HepG2 (cell line): ENCODE measurements at regions not wholly inside any gene's neighbourhood (a gene's known extent, or its start where the extent isn't known, plus 50 kb on each side); places are given as distances from the start of the nearest gene placed in this dataset.

ENCODE experiments used
- ATAC-seq: fragments of 200-7000 bp; cut with Tn5 transposase; 3 replicates; pipeline ENCODE4 v1.9.1; 2020; ENCODE audit warnings: mild to moderate bottlenecking, moderate library complexity
- BruUV-seq: library from RNA; stranded (reverse); fragments of 400-500 nt; replicated peaks from 2 replicates; lab custom pipeline; 2021; lab: Mats Ljungman, UMichigan
- CTCF ChIA-PET: fragments of 300-600 bp; formaldehyde crosslinking; extraction: SDS; loops from one replicate; lab custom pipeline; 2021; ENCODE audit warnings: low total read pairs, inconsistent platforms, low intra/inter-chr PET ratio; lab: Yijun Ruan, JAX
- POLR2A ChIA-PET: fragments of 350-600 bp; sonication (Branson Sonifier 250); formaldehyde crosslinking; loops from one replicate; lab custom pipeline; 2020; ENCODE audit warnings: antibody characterized with exemption, inconsistent platforms; lab: Yijun Ruan, JAX
- DNase-seq: peaks from one replicate; pipeline ENCODE4 v3.0.0-alpha.2; 2015; ENCODE audit warnings: low spot score
- FAIRE-seq: peaks from 3 replicates; lab custom pipeline; 2011; peaks lifted over from hg19 to GRCh38; lab: Jason Lieb, UNC
- H2AFZ ChIP-seq: one replicate; pipeline ENCODE4 v1.6.1; 2011; ENCODE audit warnings: low read length, inconsistent platforms
- H3K27ac ChIP-seq: fragments of 300-600 bp; 3 replicates; pipeline ENCODE4 v1.8.0; 2011; ENCODE audit warnings: mixed run types, mild to moderate bottlenecking, mixed read lengths, low read length, inconsistent platforms; ENCODE audit not compliant: insufficient read depth; ENCODE audit errors: extremely low read length
- H3K27me3 ChIP-seq, 2 experiments: fragments of 200-600 bp in 1 of 2; 2 replicates in 1 of 2; 3 replicates in 1 of 2; pipeline versions ENCODE4 v1.6.0 to v1.8.0; 2011; ENCODE audit warnings: low read length in 2 of 2, mild to moderate bottlenecking in 2 of 2, moderate library complexity in 2 of 2, inconsistent platforms in 1 of 2; ENCODE audit not compliant: insufficient read depth in 2 of 2, control insufficient read depth in 1 of 2
- H3K36me3 ChIP-seq, 2 experiments: fragments of 200-600 bp in 1 of 2; replicated peaks in 1 of 2; 2 replicates in 1 of 2; 3 replicates in 1 of 2; pipeline versions ENCODE4 v1.5.1 to v1.8.0; 2011; ENCODE audit warnings: low read length in 2 of 2, inconsistent platforms in 1 of 2; ENCODE audit not compliant: insufficient read depth in 2 of 2, control insufficient read depth in 1 of 2
- H3K4me1 ChIP-seq: 2 replicates; pipeline ENCODE4 v1.5.1; 2012; ENCODE audit warnings: low read length, inconsistent platforms; ENCODE audit not compliant: insufficient read depth
- H3K4me2 ChIP-seq: 2 replicates; pipeline ENCODE4 v1.6.0; 2011; ENCODE audit warnings: low read depth, low read length, inconsistent platforms
- H3K4me3 ChIP-seq, 3 experiments: fragments of 200-600 bp in 1 of 3; sonication (generic), shearing (Covaris generic) in 1 of 3; replicated peaks in 1 of 3; 2 replicates each; pipeline ENCODE4 v1.5.1; 2011 to 2016; ENCODE audit warnings: low read length in 3 of 3, inconsistent platforms in 2 of 3, low read depth in 2 of 3, mild to moderate bottlenecking in 2 of 3, control low read depth in 1 of 3, mixed read lengths in 1 of 3; ENCODE audit not compliant: insufficient read depth in 1 of 3
- H3K79me2 ChIP-seq: one replicate; pipeline ENCODE4 v1.6.1; 2011; ENCODE audit warnings: low read length, inconsistent platforms; ENCODE audit not compliant: insufficient read depth
- H3K9ac ChIP-seq: 2 replicates; pipeline ENCODE4 v1.6.0; 2011; ENCODE audit warnings: mild to moderate bottlenecking, low read depth, low read length, inconsistent platforms; ENCODE audit not compliant: insufficient read depth
- H3K9me3 ChIP-seq: 2 replicates; pipeline ENCODE4 v1.5.1; 2012; ENCODE audit warnings: mild to moderate bottlenecking, low read length
- H4K20me1 ChIP-seq: 2 replicates; pipeline ENCODE4 v1.6.0; 2011; ENCODE audit warnings: inconsistent platforms, mild to moderate bottlenecking, low read length, moderate library complexity; ENCODE audit not compliant: insufficient read depth
- ARNT2 ChIP-seq: sonication (generic); formaldehyde crosslinking; IDR thresholded peaks from 2 replicates; pipeline ENCODE4 v1.8.0; 2022; ENCODE audit warnings: mild to moderate bottlenecking, low read depth, missing genetic modification reagents, moderate library complexity
- ATF7-NPFF ChIP-seq: sonication (generic); formaldehyde crosslinking; IDR thresholded peaks from 2 replicates; pipeline ENCODE4 v1.8.1; 2023; ENCODE audit warnings: mild to moderate bottlenecking, low read depth, missing genetic modification reagents, moderate library complexity
- BHLHE40 ChIP-seq: IDR thresholded peaks from 2 replicates; pipeline ENCODE4 v1.6.1; 2011; ENCODE audit warnings: low read length, improper control_type of control experiment
- FOXA3 ChIP-seq: IDR thresholded peaks from 2 replicates; pipeline ENCODE4 v1.6.1; 2016; ENCODE audit warnings: missing genetic modification reagents, missing compliant biosample characterization
- FOXM1 ChIP-seq: sonication (generic); formaldehyde crosslinking; IDR thresholded peaks from 2 replicates; pipeline ENCODE4 v1.5.0; 2020; ENCODE audit warnings: missing genetic modification reagents
- HBP1 ChIP-seq: IDR thresholded peaks from 2 replicates; pipeline ENCODE4 v1.6.1; 2016; ENCODE audit warnings: low read depth, control low read depth
- HMG20A ChIP-seq: IDR thresholded peaks from 2 replicates; pipeline ENCODE4 v1.6.1; 2016; ENCODE audit warnings: borderline replicate concordance
- HNF4A ChIP-seq: sonication (generic); formaldehyde crosslinking; IDR thresholded peaks from 2 replicates; pipeline ENCODE4 v1.4.0; 2020; ENCODE audit warnings: missing genetic modification reagents
- HOXA3 ChIP-seq: sonication (generic); formaldehyde crosslinking; IDR thresholded peaks from 2 replicates; pipeline ENCODE4 v1.5.0; 2020; ENCODE audit warnings: missing genetic modification reagents
- HOXA5 ChIP-seq: sonication (generic); formaldehyde crosslinking; IDR thresholded peaks from 2 replicates; pipeline ENCODE4 v1.4.0; 2020; ENCODE audit warnings: missing genetic modification reagents
- HOXA9 ChIP-seq: sonication (generic); formaldehyde crosslinking; IDR thresholded peaks from 2 replicates; pipeline ENCODE4 v1.8.1; 2022; ENCODE audit warnings: missing genetic modification reagents, mild to moderate bottlenecking, moderate library complexity, borderline replicate concordance
- JARID2 ChIP-seq: sonication (generic); formaldehyde crosslinking; IDR thresholded peaks from 2 replicates; pipeline ENCODE4 v1.8.1; 2023; ENCODE audit warnings: missing genetic modification reagents, inconsistent platforms; ENCODE audit not compliant: insufficient replicate concordance
- NFYB ChIP-seq: sonication (generic); formaldehyde crosslinking; IDR thresholded peaks from 2 replicates; pipeline ENCODE4 v1.4.0; 2020; ENCODE audit warnings: missing genetic modification reagents
- POGK ChIP-seq: sonication (generic); formaldehyde crosslinking; conservative IDR thresholded peaks from 2 replicates; pipeline ENCODE4 v1.8.0; 2022; ENCODE audit warnings: mild to moderate bottlenecking, moderate library complexity, missing genetic modification reagents
- RNF2 ChIP-seq: fragments of 450-650 bp; conservative IDR thresholded peaks from 2 replicates; pipeline ENCODE4 v1.6.1; 2016; ENCODE audit warnings: low read depth
- TSC22D2 ChIP-seq: sonication (generic); formaldehyde crosslinking; IDR thresholded peaks from 2 replicates; pipeline ENCODE4 v1.5.1; 2020; ENCODE audit warnings: missing genetic modification reagents, mild to moderate bottlenecking, borderline replicate concordance
- ZFY ChIP-seq: sonication (generic); formaldehyde crosslinking; IDR thresholded peaks from 2 replicates; pipeline ENCODE4 v1.4.0; 2020; ENCODE audit warnings: missing genetic modification reagents
- ZNF12 ChIP-seq: sonication (generic); formaldehyde crosslinking; IDR thresholded peaks from 2 replicates; pipeline ENCODE4 v1.5.0; 2020; ENCODE audit warnings: missing genetic modification reagents
- ZNF766 ChIP-seq: sonication (generic); formaldehyde crosslinking; IDR thresholded peaks from 2 replicates; pipeline ENCODE4 v1.5.0; 2020; ENCODE audit warnings: missing genetic modification reagents, borderline replicate concordance
- ZNF776 ChIP-seq: sonication (generic); formaldehyde crosslinking; IDR thresholded peaks from 2 replicates; pipeline ENCODE4 v1.4.0; 2020; ENCODE audit warnings: mild to moderate bottlenecking, missing genetic modification reagents
- ZXDC ChIP-seq: sonication (generic); formaldehyde crosslinking; IDR thresholded peaks from 2 replicates; pipeline ENCODE4 v1.5.0; 2020; ENCODE audit warnings: mild to moderate bottlenecking, missing genetic modification reagents
- WGBS: methylation state at CpG from one replicate; pipeline ENCODE4 v1.1.6; 2017; ENCODE audit warnings: low lambda C conversion rate; 5-methylcytosine and 5-hydroxymethylcytosine counted together
- in situ Hi-C: cut with HindIII; loops from 2 replicates; pipeline ENCODE4 v1.10.0; 2017; ENCODE audit warnings: low pct_unique_long_range_greater_than_20kb; ENCODE audit not compliant: extremely low pct_ligation_motif_present
- intact Hi-C: fragments of 100-400 bp; cut with micrococcal nuclease; formaldehyde crosslinking; loops from one replicate; pipeline ENCODE4 v1.10.0; 2022; ENCODE audit not compliant: unreplicated experiment

- TF ChIP-seq HBP1 (CRISPR knock-in tag) (no peak), ZNF12 (no peak), FOXM1 (CRISPR knock-in tag) (no peak), HOXA3 (CRISPR knock-in tag) (no peak), JARID2 (no peak), HMG20A (CRISPR knock-in tag) (no peak), BHLHE40 (no peak), TSC22D2 (CRISPR knock-in tag) (no peak), HOXA9 (CRISPR knock-in tag) (no peak), HNF4A (CRISPR knock-in tag) (no peak), RNF2 (no peak)
Observed at GRCh38 chr5:13439430-13439829, 505.1 kb downstream of the DNAH5 start (continued).

- in situ Hi-C loops (no loop called here), intact Hi-C loops (no loop called here)
- POLR2A ChIA-PET: no interaction called here
- Histone ChIP-seq H3K9ac (no peak overlapping the region), H3K27me3 (no peaks in the 10 kb centered on the region), H3K4me3 (no peak overlapping the region), H3K36me3 (no peaks in the 10 kb centered on the region), H3K4me2 (no peak overlapping the region), H3K79me2 (no peaks in the 10 kb centered on the region), H2AFZ (no peak overlapping the region), H4K20me1 (no peaks in the 10 kb centered on the region), H3K9me3 (peaks cover 22% of the 10 kb centered on the region), H3K4me1 (no peaks in the 10 kb centered on the region), H3K27ac (no peak overlapping the region)
- WGBS: 20% methylated on average over 6 of the region's 6 CpGs
- no TSS peak for BruUV-seq
- DNase-seq (no peak), ATAC-seq (no peak), FAIRE-seq (no peak)
- CTCF ChIA-PET: no interaction called here
- TF ChIP-seq FOXA3 (no peak), NFYB (no peak), ATF7-NPFF (CRISPR knock-in tag) (no peak), ZNF776 (CRISPR knock-in tag) (no peak), ZNF766 (no peak), ZFY (no peak), POGK (CRISPR knock-in tag) (no peak), ARNT2 (CRISPR knock-in tag) (no peak), ZXDC (CRISPR knock-in tag) (no peak), HOXA5 (CRISPR knock-in tag) (no peak)
Observed at GRCh38 chr5:13427827-13428557, 516.5 kb downstream of the DNAH5 start.
